ENCODE measurements at regions not wholly inside any gene's neighbourhood (a gene's known extent, or its start where the extent isn't known, plus 50 kb on each side); places are given as distances from the start of the nearest gene placed in this dataset.

- TF ChIP-seq REST (IDR thresholded peaks at IDR 0.05; ENCODE audit: low read depth, low read length), result no peak
- no peak for TF ChIP-seq MXI1 (IDR thresholded peaks at IDR 0.05; ENCODE audit: low read depth, low read length)
- TF ChIP-seq NFIC (IDR thresholded peaks at IDR 0.05; ENCODE audit: borderline replicate concordance), result no peak
- no peak for TF ChIP-seq TAF1 (IDR thresholded peaks at IDR 0.05; ENCODE audit: borderline replicate concordance, low read depth, low read length)
Measured at GRCh38 chr2:5854797-5855196, 162.6 kb downstream of the SOX11 start (continued).

- ChIA-PET CTCF (interaction anchor here (0.6 kb wide), 1 partner anchor 9 kb away, joined by 3 read pairs; no protein-coding TSS in a partner anchor), POLR2A (no interaction called here)
- Histone ChIP-seq H3K36me3 (replicated peaks in 1 of 2; ENCODE audit: control insufficient read depth in 1 of 2, insufficient read depth in 2 of 2, low read length in 1 of 2) (no peaks in the 10 kb centered on the region), H3K4me1 (ENCODE audit: control insufficient read depth in 1 of 2, insufficient read depth in 2 of 2, low read depth in 1 of 2, low read length in 1 of 2) (no peaks in the 10 kb centered on the region; a peak in 1 of 4 replicates), H3K79me2 (ENCODE audit: insufficient read depth) (no peaks in the 10 kb centered on the region), H3F3A (replicated peaks; ENCODE audit: insufficient read depth) (no peaks in the 10 kb centered on the region), H3K27me3 (ENCODE audit: insufficient read depth) (no peaks in the 10 kb centered on the region), H3K27ac (ENCODE audit: low read depth in 2 of 2, low read length in 1 of 2) (no peak overlapping the region), H4K20me1 (ENCODE audit: insufficient read depth) (no peaks in the 10 kb centered on the region), H3K4me2 (no peak overlapping the region), H3K9ac (no peak overlapping the region), H3K4me3 (ENCODE audit: low read depth in 2 of 2, low read length in 1 of 2) (no peak overlapping the region), H2AFZ (ENCODE audit: low read depth) (no peak overlapping the region), H3K9me3 (no peaks in the 10 kb centered on the region), H3K9me2 (no peaks in the 10 kb centered on the region)
- WGBS (ENCODE audit: low lambda C conversion rate), result 39% methylated on average over 5 of the region's 9 CpGs
- no peak for DNase-seq
- TF ChIP-seq REST (IDR thresholded peaks at IDR 0.05; ENCODE audit: low read depth, low read length), result no peak
- no peak for TF ChIP-seq TCF12 (IDR thresholded peaks at IDR 0.05)
- TF ChIP-seq MEF2A (IDR thresholded peaks at IDR 0.05; ENCODE audit: borderline replicate concordance, low read depth), result no peak
- TF ChIP-seq ELF1 (IDR thresholded peaks at IDR 0.05), result no peak
- no peak for TF ChIP-seq EP300 (IDR thresholded peaks at IDR 0.05; ENCODE audit: borderline replicate concordance in 1 of 2, low read depth in 1 of 2, low read length in 1 of 2)
- TF ChIP-seq EZH2phosphoT487 (IDR thresholded peaks at IDR 0.05; ENCODE audit: borderline replicate concordance, low read depth), result no peak
- no peak for TF ChIP-seq GATA2 (CRISPR knock-in tag; IDR thresholded peaks at IDR 0.05)
- no peak for TF ChIP-seq RFX5 (IDR thresholded peaks at IDR 0.05; ENCODE audit: low read length)
- TF ChIP-seq GABPA (IDR thresholded peaks at IDR 0.05; ENCODE audit: low read depth), result no peak
- TF ChIP-seq USF2 (IDR thresholded peaks at IDR 0.05; ENCODE audit: borderline replicate concordance, low read depth, low read length), result no peak
- no peak for TF ChIP-seq MXI1 (IDR thresholded peaks at IDR 0.05; ENCODE audit: low read depth, low read length)
- no peak for TF ChIP-seq RCOR1 (IDR thresholded peaks at IDR 0.05; ENCODE audit: low read length)
- no peak for TF ChIP-seq IRF3 (IDR thresholded peaks at IDR 0.05; ENCODE audit: low read depth, low read length)
- TF ChIP-seq RAD21 (IDR thresholded peaks at IDR 0.05; ENCODE audit: low read length), result no peak
Measured at GRCh38 chr2:5867056-5867455, 174.9 kb downstream of the SOX11 start.

Data from SK-N-SH (cell line).